ENCODE measurements at regions not wholly inside any gene's neighbourhood (a gene's known extent, or its start where the extent isn't known, plus 50 kb on each side); places are given as distances from the start of the nearest gene placed in this dataset.

- no peak for DNase-seq
Observed at GRCh38 chr6:156347246-156347645, 429.9 kb upstream of the ARID1B start.

DNA sequence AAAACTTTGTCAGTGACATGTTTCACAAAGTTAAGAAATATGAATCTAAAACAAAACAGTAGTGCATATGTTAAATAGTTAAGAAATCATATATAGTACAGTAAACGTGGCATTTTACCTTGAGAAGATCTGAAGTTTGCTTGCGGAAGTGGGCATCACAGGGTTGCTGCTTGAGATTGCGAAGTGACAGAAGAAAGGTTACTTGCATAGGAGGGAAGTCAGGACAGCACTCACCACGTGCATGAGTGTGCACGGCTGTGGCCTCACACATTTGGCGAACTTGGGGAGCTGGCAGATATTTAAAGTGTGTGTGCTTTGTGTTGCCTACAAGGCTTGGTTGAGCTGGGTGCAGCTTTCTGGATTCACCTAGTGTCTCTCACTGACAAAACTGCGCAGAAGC is 431.5 kb upstream of the ARID1B start:
- no peak for DNase-seq

GRCh38 chr6:156344491-156344890 is 432.7 kb upstream of the ARID1B start:
- no peak for DNase-seq

DNA sequence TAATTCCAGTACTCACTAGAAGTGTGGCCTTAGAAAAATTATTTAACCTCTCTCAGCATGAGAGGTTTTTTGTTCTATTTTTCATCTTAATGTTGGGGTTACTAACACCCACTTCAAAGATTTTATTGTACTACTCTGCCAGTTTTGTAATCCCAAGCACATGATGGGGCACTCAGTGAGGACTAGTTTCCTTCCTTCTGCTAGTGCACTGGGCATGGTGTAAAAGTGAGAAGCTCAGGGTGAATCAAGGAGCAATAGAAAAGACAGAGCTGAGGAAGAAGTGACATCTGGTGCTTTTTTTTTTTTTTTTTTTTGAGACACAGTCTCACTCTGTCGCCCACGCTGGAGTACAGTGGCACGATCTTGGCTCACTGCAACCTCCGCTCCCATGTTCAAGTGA is 439.4 kb upstream of the ARID1B start:
- DNase-seq: no peak

DNA sequence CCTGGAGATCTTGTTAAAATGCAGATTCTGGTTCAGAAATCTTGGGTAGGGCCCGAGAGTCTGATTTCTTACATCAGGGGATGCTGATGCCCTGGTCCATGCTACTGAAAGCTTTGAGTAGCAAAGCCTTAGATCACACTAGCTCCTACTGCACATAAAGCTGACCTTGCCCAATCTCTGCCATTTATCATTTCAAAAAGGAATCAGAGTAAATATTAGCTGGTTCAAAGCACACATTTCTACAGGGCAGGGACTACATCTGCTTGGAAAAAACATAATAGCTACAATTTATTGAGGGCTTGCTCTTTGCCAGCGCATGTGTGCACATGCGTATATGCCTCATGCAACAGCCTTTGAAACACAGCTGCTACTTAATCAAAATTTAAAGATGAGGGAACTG is 440.4 kb upstream of the ARID1B start:
- DNase-seq: no peak

DNA sequence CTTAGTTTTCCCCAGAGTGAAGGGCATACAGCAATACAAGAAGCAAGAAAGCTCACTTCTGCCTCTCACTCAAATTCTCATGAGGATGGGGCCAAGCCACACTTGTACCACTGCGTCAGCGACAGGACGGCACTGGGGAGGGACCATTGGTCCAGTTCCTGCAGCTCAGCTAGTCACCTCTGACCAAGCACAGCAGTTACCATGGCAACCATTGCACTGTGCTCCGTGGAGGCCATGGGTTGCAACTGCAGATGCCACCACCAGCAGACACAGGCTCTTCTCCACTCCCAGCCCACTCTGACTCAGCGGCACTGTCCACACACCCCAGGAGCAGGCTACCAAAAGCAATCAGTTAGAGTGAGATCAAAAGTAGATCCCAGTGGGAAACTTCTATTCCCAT is 441.1 kb upstream of the ARID1B start:
- no peak for DNase-seq

GRCh38 chr6:156334966-156335365 is 442.2 kb upstream of the ARID1B start:
- DNase-seq: no peak

- DNase-seq: no peak
Observed at GRCh38 chr6:156319707-156320106, 457.5 kb upstream of the ARID1B start.

DNA sequence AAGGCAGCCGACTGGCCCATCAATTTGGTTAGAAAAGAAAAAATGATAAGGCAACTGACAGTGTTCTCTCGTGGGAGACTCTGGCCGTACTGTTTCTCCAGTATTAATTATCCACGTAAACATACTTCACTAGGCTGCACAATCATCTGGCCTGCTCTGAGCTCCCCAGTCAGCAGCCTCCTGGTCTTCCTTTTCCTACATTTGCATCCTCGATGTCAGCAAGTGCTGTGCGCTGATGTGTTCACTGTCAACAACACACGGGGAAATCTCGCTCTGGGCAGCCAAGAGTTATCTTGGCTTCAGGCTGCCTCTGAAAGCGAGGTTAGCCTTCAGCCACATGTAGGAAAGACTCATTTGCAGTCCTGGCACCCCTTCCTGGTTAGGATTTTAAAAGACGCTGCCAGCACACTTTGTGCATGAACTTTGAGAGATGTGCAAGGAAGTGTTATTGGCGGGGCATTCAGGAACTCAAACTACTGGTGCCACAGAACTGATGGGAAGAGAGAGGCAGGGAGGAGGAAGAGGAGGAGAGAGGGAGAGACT is 460.5 kb upstream of the ARID1B start:
- no peak for DNase-seq

- no peak for DNase-seq
Observed at GRCh38 chr6:156315146-156315545, 462.0 kb upstream of the ARID1B start.

GRCh38 chr6:156313037-156313436 is 464.1 kb upstream of the ARID1B start:
- DNase-seq: no peak

DNA sequence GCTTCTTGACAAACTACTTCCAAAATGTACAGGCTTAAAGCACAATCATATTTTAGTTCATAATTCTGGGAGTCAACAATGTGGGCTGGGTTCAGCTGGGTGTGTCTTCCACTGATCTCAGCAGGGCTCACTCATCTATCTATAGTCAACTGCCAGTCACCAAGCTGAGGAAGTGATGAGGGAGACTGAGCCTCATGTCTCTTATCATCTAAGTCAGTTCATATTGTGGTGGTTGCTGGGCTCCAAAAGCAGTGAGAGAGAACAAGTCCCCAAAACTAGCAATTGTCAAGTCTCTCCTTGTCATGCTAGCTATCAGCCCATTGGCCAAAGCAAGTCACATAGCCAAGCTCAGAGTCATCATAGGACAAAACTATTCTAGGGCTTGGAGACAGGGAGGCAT is 465.9 kb upstream of the ARID1B start:
- no peak for DNase-seq

DNA sequence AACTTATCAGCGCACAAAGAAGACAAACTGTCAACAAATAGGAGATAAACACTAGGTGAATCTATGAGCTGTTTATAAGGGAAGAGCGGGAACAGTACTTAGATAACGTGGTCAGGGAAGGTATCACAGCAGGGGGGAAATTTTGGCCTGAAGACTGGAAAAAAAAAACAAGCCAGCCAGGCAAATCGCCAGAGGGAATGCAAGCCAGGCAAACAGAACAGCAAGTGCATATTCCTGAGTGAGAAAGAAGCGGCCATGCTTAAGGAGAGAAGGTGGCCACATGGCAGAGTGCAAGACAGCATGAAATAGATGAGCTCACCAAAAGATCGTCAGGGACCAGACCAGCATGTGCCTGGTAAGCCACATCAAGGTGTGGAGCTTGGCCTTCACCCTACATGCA is 466.5 kb upstream of the ARID1B start:
- no peak for DNase-seq

GRCh38 chr6:156309017-156309416 is 468.2 kb upstream of the ARID1B start:
- DNase-seq: no peak

- DNase-seq: no peak
Observed at GRCh38 chr6:156308604-156309003, 468.6 kb upstream of the ARID1B start.

- DNase-seq: no peak
Observed at GRCh38 chr6:156306531-156306930, 470.6 kb upstream of the ARID1B start.

GRCh38 chr6:156283091-156283490 is 494.1 kb upstream of the ARID1B start:
- no peak for DNase-seq

DNA sequence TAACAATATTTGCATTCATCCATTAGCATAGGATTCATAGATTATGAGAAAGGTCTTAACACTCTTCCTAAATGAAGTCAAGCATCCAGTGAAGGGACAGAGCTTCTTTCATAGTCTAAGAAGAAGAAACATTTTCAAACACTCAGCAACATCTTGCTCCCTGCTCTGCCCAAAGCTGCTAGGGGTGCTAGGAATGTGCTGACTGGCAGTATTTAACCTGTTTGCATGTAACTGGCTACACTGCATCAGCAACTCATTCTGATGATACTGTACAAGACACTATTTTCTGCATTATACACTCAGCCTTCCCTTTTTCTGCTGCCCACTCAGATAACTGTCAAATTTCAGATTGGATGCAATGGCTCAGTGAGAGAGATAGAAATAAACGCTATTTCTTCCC is 495.1 kb upstream of the ARID1B start:
- no peak for DNase-seq

DNA sequence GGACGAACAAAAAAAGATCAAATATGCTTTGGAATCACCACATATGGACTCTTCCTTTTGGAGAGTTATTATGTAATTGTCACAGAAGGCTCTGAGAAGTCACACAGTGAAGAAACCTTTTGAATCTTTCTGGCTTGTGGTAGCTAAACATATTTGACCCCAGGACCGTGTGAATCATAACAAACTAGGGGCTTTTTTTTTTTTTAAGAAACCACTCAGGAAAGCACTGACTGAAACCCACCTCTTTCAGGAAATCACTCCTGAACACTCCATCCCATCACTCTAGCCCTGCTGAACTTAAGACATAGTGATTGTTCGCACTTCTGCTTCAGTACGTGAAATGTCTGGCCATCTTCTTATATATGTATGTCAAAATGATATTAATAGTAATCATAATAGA is 495.9 kb upstream of the ARID1B start:
- DNase-seq: no peak

DNA sequence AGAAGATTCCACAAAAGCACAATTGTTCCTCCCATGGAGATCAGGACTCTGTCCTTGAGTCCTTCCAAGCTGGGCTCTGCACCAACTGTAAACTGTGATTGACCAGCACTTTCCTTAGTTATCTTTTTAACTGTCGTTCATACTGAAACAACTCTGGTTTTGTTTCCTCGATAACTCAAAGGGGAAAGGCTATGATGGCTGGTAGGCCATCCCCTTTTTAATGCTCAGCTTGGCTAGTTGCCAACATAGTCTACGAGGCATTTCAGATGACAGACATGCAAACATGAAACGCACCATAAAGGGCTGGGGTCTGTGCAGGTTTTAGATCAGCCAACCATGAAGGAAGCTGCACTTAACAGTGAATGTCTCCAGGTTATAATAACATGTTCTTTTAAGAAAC is 497.1 kb upstream of the ARID1B start:
- DNase-seq: no peak

DNA sequence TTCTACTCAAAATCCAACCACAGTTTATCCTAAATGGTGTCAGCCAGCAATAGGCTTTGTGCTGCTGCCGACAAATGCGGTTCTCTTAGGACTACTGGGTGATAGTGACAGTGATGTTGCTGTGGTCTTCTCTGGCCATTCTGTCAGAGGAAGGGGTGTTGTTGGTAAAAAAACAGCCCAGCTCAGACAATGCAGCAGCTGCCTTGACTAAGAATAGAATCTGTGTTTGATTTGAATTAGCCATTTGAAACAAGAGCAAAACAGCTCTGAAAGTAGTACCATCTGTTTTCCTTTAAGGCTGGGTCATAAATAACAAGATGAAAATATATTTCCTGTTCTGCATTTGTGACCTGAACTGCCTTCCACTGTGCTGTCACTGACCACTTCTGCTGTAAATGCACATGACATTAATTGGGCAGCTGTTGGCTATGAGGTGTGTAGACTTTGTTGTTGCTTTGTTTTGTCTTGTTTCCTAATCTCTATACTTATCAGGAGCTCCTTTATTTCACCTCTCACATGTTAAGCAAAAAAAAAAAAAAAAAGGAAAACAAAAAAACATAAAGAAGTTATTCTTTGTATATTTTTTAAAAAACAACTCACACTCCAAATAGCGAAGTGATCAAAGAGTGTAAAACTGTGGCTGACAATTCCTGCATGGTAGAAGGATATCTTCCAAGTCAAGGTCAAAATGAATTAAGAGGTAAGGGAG is 497.8 kb upstream of the ARID1B start:
- DNase-seq: no peak

DNA sequence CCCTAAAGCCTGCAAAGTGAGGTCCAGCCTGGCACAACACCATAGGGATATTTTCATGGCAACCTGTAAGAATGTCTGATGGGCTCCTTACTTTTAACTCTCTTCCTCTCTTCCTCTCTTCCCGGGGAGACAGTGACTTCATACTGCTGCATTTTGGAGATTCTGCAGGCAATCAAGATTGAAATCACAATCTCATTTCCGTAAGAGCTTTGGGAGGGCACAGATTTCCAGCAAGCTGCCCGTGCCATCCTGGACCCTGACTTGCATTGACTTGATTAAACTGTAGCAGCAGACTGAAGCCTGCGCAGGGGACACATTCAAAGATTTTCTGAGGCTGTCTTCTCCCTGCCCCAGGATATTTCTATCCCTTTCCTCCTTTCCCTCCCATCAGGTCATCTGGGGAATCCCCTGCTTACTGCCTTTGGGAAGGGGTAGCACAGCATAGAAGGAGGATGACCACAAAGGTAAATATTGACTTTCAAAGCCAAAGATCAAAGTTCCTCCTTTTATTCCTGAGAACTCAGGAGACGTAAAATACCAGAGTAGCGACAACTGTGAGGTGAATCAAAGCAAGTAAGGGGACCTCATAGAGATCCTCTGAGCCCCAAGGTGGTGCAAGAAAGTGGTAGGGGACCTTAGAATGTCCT is 504.0 kb upstream of the ARID1B start:
- DNase-seq: no peak

GRCh38 chr6:156269751-156270369 is 507.3 kb upstream of the ARID1B start:
- DNase-seq: peak in 1 of 2 donors; percentile 13

DNA sequence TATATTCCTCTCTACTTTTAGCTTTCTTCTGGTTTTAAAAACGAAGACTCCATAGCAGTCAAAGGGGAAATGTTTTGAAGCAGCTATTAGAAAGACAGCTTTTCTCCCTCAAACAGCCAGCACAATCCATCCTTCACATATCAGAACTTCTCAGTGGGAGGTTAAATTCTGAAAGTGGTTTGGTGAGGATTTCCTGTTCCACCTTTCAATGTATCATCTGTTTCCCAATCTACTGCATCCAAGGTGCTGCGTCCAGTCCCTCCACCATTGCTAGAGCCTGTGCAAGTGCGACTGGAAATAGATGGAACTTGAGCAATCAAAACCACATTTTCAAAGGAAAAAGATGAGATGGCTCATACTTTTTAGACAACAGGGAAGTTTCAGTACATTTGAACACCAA is 508.3 kb upstream of the ARID1B start:
- no peak for DNase-seq

Measured in stimulated activated CD4-positive, alpha-beta T cell treated with anti-CD3 and anti-CD28 coated beads, Interleukin-2, amount 100 ng/mL, for 48 hours (primary cell).